ENCODE measurements at regions not wholly inside any gene's neighbourhood (a gene's known extent, or its start where the extent isn't known, plus 50 kb on each side); places are given as distances from the start of the nearest gene placed in this dataset.

DNA sequence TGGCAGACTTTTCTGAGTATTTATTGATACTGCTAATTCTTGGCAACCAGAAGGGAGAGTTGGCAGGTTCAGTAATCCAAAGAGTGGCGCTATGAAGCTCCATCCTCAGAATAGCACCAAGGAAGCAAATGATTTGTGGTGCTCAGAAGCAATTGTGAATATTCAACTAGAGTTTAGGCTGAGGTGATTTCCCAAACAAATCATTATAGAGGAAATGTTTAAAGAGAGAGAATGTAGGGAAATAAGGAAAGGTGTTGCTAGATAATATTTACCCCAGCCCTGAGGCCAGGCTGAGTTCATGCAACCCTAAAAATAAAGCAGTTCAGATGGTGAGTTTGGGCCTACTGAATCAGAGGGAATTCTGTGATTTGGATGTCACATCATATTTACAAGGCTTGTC, 363.4 kb upstream of the PLXNA2 start:
- TF ChIP-seq POLR2AphosphoS5 (IDR thresholded peaks at IDR 0.05; ENCODE audit: low read depth, low read length) (no peak), POLR2A (IDR thresholded peaks at IDR 0.05; ENCODE audit: low read depth, low read length) (no peak)

Measured in GM12892 (cell line).